Thyroid gland (tissue), 4 donors: ENCODE measurements at regions not wholly inside any gene's neighbourhood (a gene's known extent, or its start where the extent isn't known, plus 50 kb on each side); places are given as distances from the start of the nearest gene placed in this dataset.

Experiments used
- CTCF ChIP-seq, 6 experiments: fragments of 200-600 bp in 3 of 6; fragments of 450-650 bp in 3 of 6; sonication (generic) in 3 of 6; IDR thresholded peaks; one replicate each; pipeline ENCODE4 v1.5.1; 2016 to 2019; ENCODE audit warnings: antibody characterized with exemption in 6 of 6, mild to moderate bottlenecking in 2 of 6, inconsistent platforms in 1 of 6, moderate library complexity in 1 of 6
- POLR2A ChIP-seq, 2 donors: fragments of 450-650 bp; IDR thresholded peaks; one replicate each; pipeline ENCODE4 v1.6.1; 2017; ENCODE audit warnings: antibody characterized with exemption in 2 of 2, mild to moderate bottlenecking in 2 of 2, moderate library complexity in 1 of 2

- no peak for TF ChIP-seq CTCF (IDR thresholded peaks at IDR 0.05)
- TF ChIP-seq POLR2A (IDR thresholded peaks at IDR 0.05) = no peak
Measured at GRCh38 chr1:208431721-208432120, 187.5 kb upstream of the PLXNA2 start.
